GM12872 (cell line): ENCODE measurements at regions not wholly inside any gene's neighbourhood (a gene's known extent, or its start where the extent isn't known, plus 50 kb on each side); places are given as distances from the start of the nearest gene placed in this dataset.

Experiments
- TF ChIP-seq, protein P1 (sequence below): IDR thresholded peaks from 3 replicates; pipeline ENCODE4 v1.5.1; 2011; ENCODE audit warnings: low read depth, mild to moderate bottlenecking, low read length, moderate library complexity; ENCODE audit not compliant: insufficient read depth

DNA sequence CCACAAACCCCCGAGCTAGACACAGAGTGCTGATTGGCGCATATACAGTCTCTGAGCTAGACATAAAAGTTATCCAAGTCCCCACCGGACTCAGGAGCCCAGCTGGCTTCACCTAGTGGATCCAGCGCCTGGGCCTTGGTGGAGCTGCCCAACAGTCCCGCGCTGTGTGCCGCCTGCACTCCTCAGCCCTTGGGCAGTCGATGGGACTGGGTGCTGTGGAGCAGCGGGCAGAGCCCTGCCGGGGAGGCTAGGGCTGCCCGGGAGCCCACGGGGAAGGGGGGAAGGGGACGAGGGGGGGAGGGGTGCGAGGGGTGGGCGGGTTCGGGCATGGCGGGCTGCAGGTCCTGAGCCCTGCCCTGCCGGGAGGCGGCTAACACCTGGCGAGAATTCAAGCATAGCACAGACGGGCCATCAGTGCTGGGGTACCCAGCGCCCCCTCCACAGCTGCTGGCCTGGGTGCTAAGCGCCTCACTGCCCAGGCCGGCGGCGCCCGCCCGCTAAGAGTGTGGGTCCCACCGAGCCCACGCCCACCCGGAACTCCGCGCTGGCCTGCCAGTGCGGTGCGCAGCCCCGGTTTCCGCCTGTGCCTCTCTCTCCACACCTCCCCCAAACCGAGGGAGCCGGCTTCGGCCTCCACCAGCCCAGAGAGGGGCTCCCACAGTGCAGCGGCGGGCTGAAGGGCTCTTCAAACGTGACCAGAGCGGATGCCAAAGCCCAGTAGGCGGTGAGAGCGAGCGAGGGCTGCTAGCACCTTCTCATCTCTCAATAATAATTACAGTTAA lies 391.2 kb upstream of the NUDT12 start:
- TF ChIP-seq, protein P1, sequence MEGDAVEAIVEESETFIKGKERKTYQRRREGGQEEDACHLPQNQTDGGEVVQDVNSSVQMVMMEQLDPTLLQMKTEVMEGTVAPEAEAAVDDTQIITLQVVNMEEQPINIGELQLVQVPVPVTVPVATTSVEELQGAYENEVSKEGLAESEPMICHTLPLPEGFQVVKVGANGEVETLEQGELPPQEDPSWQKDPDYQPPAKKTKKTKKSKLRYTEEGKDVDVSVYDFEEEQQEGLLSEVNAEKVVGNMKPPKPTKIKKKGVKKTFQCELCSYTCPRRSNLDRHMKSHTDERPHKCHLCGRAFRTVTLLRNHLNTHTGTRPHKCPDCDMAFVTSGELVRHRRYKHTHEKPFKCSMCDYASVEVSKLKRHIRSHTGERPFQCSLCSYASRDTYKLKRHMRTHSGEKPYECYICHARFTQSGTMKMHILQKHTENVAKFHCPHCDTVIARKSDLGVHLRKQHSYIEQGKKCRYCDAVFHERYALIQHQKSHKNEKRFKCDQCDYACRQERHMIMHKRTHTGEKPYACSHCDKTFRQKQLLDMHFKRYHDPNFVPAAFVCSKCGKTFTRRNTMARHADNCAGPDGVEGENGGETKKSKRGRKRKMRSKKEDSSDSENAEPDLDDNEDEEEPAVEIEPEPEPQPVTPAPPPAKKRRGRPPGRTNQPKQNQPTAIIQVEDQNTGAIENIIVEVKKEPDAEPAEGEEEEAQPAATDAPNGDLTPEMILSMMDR: no peak

DNA sequence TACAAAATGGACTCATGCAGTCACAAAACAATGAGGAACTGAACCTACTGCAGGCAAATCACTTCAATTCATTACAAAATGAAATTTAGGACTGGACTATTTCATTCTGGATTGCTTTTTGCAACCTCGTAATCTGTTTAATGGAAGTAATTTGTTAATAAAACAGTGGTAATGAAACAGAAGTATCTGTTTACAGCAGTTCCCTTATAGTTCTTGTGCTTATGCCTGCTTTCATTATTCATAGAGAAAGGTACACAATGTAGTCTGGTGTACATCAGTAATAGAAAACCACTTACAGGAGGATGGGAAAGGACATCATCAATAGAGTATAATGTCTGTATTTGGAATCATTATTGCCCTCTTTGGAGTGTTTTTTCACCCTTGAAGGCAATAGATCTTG lies 389.2 kb upstream of the NUDT12 start:
- TF ChIP-seq, protein P1: no peak

DNA sequence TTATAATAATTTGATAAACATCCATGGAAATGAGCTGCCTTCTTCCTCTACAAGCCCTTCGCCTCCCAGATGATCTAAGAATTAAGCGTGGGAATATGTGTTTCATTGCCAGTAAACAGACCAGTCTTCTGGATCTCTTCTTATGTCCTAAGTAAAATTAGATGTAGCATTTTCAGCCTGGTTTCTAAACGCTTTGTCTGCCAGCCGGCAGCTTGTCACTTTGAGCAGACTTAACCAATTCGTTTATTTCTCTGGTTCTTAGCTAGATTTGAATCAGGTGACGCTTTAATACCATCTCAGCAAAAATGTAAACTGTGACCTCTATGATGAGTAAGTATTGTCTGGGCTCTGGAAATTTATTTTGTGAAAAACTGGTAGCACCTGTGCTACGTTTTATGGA lies 380.6 kb upstream of the NUDT12 start:
- TF ChIP-seq, protein P1: no peak

DNA sequence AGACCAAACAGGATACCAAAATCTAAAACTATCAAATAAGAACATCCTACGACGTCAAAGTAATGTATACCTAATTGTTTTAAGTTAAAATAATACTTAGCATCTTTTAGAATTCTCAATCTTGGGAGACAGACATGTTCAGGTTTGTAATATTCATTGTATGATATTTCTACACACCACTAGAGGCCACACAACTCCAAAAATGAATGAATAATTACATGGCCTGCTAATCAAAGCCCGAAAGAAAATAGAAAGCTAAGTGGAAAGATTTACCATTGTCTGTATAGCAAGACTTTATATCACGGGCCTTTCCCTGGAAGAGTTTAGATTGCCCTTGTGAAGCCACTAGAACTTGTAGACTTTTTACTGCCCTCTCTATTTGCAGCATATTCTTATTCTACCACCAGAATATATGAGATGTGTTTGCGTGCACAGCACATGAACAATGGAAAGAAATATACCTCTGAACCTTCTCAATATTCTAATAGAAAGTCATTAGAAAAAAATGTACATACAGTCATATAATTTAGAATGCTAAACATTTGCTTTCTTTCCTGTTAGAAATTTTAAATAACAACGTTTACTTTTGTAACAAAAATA lies 380.1 kb upstream of the NUDT12 start:
- TF ChIP-seq, protein P1: no peak

DNA sequence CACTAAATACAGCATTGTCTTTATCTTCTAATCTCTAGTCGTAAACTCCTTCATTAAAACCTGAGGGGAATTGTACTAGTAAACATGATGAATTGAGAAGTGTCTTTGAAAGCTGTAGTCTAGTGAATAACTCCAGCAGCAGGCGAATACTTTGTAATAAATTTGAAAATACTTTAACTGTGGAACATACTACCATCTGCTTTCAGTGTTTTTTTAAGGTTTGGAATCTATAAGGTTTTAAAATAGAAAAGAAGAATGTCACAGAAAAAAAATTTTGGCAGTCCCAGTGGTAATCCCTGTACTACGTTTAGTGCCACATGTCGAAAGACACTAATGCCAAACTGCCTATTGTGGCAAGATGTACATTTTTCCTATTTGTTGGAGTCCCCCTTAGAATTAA lies 379.0 kb upstream of the NUDT12 start:
- TF ChIP-seq, protein P1: no peak

DNA sequence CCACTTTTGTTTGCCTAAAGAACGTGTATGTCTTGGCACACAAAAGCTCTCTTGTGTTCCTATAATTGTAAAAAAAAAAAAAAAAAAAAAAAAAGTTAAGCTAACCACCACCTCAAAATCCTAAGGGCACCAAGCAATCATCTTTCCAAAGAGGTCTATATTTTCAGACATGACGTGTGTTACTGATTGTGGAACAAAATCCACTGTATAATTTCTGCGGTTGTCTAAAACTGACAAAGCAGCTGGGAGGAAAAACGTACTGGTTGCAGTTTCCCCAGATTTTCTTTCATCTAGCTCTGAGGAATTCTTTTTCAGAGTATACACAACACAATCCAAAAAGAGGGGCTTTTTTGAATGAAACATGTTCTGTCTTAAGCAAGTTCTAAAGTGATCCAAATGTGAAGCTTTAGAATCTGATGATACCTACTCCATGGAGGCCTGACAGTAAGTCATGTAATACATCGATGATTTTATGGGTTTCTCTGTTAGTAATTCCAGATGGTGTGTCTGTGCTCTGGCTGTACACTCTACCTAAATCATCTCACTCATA lies 375.6 kb upstream of the NUDT12 start:
- TF ChIP-seq, protein P1: no peak

DNA sequence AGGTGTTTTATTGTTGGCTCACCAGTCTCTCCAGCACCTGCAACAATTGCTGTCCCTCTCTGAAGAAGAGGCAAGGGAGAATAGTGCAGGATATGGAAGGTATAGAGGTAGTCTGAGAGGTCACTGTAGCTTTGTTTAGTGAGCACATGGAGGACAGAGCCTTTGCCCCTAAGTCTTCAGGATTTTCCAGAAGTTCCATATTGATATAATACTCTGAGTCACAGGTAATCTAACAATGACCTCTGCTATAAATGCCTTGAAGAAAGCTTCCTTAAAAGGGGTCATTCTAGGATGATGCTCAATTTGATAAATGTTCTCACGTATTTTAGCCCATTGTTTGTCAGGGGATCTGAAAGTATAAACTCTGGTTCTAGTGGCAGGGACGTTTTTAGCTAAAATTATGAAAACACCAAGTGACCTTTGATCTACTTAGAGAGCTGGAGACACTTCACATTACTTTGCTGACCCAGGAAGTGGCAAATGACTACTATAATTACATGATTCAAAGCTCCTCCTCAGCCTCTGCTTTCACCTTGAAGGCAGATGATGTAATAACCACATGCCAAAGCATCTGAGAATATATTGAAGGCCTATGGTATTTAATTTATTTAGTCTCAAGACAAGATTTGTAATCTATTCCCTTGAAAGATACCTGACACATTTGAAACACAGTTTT lies 366.9 kb upstream of the NUDT12 start:
- TF ChIP-seq, protein P1: no peak
